ENCODE measurements at regions not wholly inside any gene's neighbourhood (a gene's known extent, or its start where the extent isn't known, plus 50 kb on each side); places are given as distances from the start of the nearest gene placed in this dataset.
A peak's percentile ranks its signal among the peaks of the same experiment; 100 is the strongest.

DNA sequence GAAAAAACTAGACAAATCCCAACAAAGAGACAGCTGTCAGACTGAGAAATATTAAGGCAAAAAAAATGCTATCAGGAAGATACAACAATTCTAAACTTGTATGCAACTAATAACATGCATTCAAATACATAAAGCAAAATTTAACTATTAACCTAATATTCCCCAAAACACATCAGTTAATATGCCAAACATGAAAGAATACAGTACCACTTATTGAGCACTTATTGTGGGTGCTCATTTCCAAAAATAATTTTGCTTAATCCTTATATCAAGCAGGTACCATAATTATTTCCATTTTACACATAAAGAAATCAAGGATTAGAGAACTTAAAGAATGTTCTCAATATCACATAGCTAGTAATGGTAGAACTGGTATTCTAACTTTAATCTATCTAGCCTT, 67.7 kb upstream of the HMGXB4 start:
- H3K9ac ChIP-seq (ENCODE audit: low read length), result no peak overlapping the region
- no peaks in the 10 kb centered on the region for H3K27me3 ChIP-seq (ENCODE audit: insufficient read depth, low read length)
- no peak overlapping the region for H3K4me2 ChIP-seq (ENCODE audit: low read length)
- H4K20me1 ChIP-seq (ENCODE audit: insufficient read depth, low read length), result no peaks in the 10 kb centered on the region
- no peaks in the 10 kb centered on the region for H3K79me2 ChIP-seq (ENCODE audit: insufficient read depth, low read length)
- no peaks in the 10 kb centered on the region for H3K9me3 ChIP-seq (ENCODE audit: insufficient read depth, low read depth, low read length)
- no peak overlapping the region for H3K27ac ChIP-seq (ENCODE audit: low read depth, low read length)
- Mint-ChIP-seq H3K4me3 (ENCODE audit: unreplicated experiment) (no peak overlapping the region), H3K27ac (ENCODE audit: unreplicated experiment) (no peak overlapping the region), H3K36me3 (ENCODE audit: low read depth, unreplicated experiment) (no peaks in the 10 kb centered on the region), H3K27me3 (ENCODE audit: low read depth, unreplicated experiment) (no peaks in the 10 kb centered on the region), H3K9me3 (ENCODE audit: unreplicated experiment) (peaks cover 8% of the 10 kb centered on the region), H3K4me1 (ENCODE audit: low read depth, unreplicated experiment) (peaks cover 6% of the 10 kb centered on the region)
- H2AFZ ChIP-seq (ENCODE audit: low read depth, low read length), result no peak overlapping the region
- DNase-seq (ENCODE audit: low read depth) (no peak), FAIRE-seq (no peak)
- no peak overlapping the region for H3K4me3 ChIP-seq (ENCODE audit: insufficient read depth, low read depth, low read length)
- H3K36me3 ChIP-seq (ENCODE audit: insufficient read depth, low read length), result no peaks in the 10 kb centered on the region
- TF ChIP-seq EZH2 (IDR thresholded peaks at IDR 0.05; ENCODE audit: insufficient read depth, low read length), result no peak
- TF ChIP-seq, protein P1, sequence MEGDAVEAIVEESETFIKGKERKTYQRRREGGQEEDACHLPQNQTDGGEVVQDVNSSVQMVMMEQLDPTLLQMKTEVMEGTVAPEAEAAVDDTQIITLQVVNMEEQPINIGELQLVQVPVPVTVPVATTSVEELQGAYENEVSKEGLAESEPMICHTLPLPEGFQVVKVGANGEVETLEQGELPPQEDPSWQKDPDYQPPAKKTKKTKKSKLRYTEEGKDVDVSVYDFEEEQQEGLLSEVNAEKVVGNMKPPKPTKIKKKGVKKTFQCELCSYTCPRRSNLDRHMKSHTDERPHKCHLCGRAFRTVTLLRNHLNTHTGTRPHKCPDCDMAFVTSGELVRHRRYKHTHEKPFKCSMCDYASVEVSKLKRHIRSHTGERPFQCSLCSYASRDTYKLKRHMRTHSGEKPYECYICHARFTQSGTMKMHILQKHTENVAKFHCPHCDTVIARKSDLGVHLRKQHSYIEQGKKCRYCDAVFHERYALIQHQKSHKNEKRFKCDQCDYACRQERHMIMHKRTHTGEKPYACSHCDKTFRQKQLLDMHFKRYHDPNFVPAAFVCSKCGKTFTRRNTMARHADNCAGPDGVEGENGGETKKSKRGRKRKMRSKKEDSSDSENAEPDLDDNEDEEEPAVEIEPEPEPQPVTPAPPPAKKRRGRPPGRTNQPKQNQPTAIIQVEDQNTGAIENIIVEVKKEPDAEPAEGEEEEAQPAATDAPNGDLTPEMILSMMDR (IDR thresholded peaks at IDR 0.05; ENCODE audit: insufficient read depth, low read depth, low read length), result no peak
- no peaks in the 10 kb centered on the region for H3K4me1 ChIP-seq (ENCODE audit: insufficient read depth, low read length)

GRCh38 chr22:35191412-35191811, 65.9 kb upstream of the HMGXB4 start:
- no peak overlapping the region for H3K9ac ChIP-seq (ENCODE audit: low read length)
- H3K4me1 ChIP-seq (ENCODE audit: insufficient read depth, low read length), result no peaks in the 10 kb centered on the region
- no peak overlapping the region for H2AFZ ChIP-seq (ENCODE audit: low read depth, low read length)
- Mint-ChIP-seq H3K27ac (ENCODE audit: unreplicated experiment) (no peak overlapping the region), H3K27me3 (ENCODE audit: low read depth, unreplicated experiment) (peaks cover under 1% of the 10 kb centered on the region), H3K4me3 (ENCODE audit: unreplicated experiment) (no peak overlapping the region), H3K4me1 (ENCODE audit: low read depth, unreplicated experiment) (peaks cover 6% of the 10 kb centered on the region), H3K9me3 (ENCODE audit: unreplicated experiment) (peaks cover 13% of the 10 kb centered on the region), H3K36me3 (ENCODE audit: low read depth, unreplicated experiment) (no peaks in the 10 kb centered on the region)
- H3K36me3 ChIP-seq (ENCODE audit: insufficient read depth, low read length), result no peaks in the 10 kb centered on the region
- no peak overlapping the region for H3K4me3 ChIP-seq (ENCODE audit: insufficient read depth, low read depth, low read length)
- H3K27me3 ChIP-seq (ENCODE audit: insufficient read depth, low read length), result no peaks in the 10 kb centered on the region
- no peaks in the 10 kb centered on the region for H3K79me2 ChIP-seq (ENCODE audit: insufficient read depth, low read length)
- FAIRE-seq (no peak), DNase-seq (ENCODE audit: low read depth) (peak; percentile 34)
- no peaks in the 10 kb centered on the region for H3K9me3 ChIP-seq (ENCODE audit: insufficient read depth, low read depth, low read length)
- TF ChIP-seq, protein P1 (IDR thresholded peaks at IDR 0.05; ENCODE audit: insufficient read depth, low read depth, low read length), result no peak
- TF ChIP-seq EZH2 (IDR thresholded peaks at IDR 0.05; ENCODE audit: insufficient read depth, low read length), result no peak
- H4K20me1 ChIP-seq (ENCODE audit: insufficient read depth, low read length), result no peaks in the 10 kb centered on the region
- H3K4me2 ChIP-seq (ENCODE audit: low read length), result peak overlapping the region; percentile 8
- H3K27ac ChIP-seq (ENCODE audit: low read depth, low read length), result no peak overlapping the region

- Histone ChIP-seq H3K4me2 (ENCODE audit: low read length) (no peak overlapping the region), H3K4me1 (ENCODE audit: insufficient read depth, low read length) (no peaks in the 10 kb centered on the region), H3K9me3 (ENCODE audit: insufficient read depth, low read depth, low read length) (no peaks in the 10 kb centered on the region), H3K79me2 (ENCODE audit: insufficient read depth, low read length) (no peaks in the 10 kb centered on the region), H3K36me3 (ENCODE audit: insufficient read depth, low read length) (no peaks in the 10 kb centered on the region), H4K20me1 (ENCODE audit: insufficient read depth, low read length) (no peaks in the 10 kb centered on the region), H3K9ac (ENCODE audit: low read length) (no peak overlapping the region), H2AFZ (ENCODE audit: low read depth, low read length) (no peak overlapping the region), H3K27ac (ENCODE audit: low read depth, low read length) (no peak overlapping the region), H3K4me3 (ENCODE audit: insufficient read depth, low read depth, low read length) (no peak overlapping the region), H3K27me3 (ENCODE audit: insufficient read depth, low read length) (no peaks in the 10 kb centered on the region)
- H3K4me3 Mint-ChIP-seq (ENCODE audit: unreplicated experiment), result no peak overlapping the region
- TF ChIP-seq, protein P1 (IDR thresholded peaks at IDR 0.05; ENCODE audit: insufficient read depth, low read depth, low read length), result no peak
- no peak for TF ChIP-seq EZH2 (IDR thresholded peaks at IDR 0.05; ENCODE audit: insufficient read depth, low read length)
- DNase-seq (ENCODE audit: low read depth) (no peak), FAIRE-seq (no peak)
- H3K27me3 Mint-ChIP-seq (ENCODE audit: low read depth, unreplicated experiment), result peaks cover 4% of the 10 kb centered on the region
- no peaks in the 10 kb centered on the region for H3K36me3 Mint-ChIP-seq (ENCODE audit: low read depth, unreplicated experiment)
- peaks cover 13% of the 10 kb centered on the region for H3K9me3 Mint-ChIP-seq (ENCODE audit: unreplicated experiment)
- no peak overlapping the region for H3K27ac Mint-ChIP-seq (ENCODE audit: unreplicated experiment)
- peaks cover 6% of the 10 kb centered on the region for H3K4me1 Mint-ChIP-seq (ENCODE audit: low read depth, unreplicated experiment)
These were observed 65.0 kb upstream of the HMGXB4 start for GRCh38 chr22:35192129-35192918.

All from astrocyte (in vitro differentiated cells and primary cell).